ENCODE measurements at regions not wholly inside any gene's neighbourhood (a gene's known extent, or its start where the extent isn't known, plus 50 kb on each side); places are given as distances from the start of the nearest gene placed in this dataset.

DNA sequence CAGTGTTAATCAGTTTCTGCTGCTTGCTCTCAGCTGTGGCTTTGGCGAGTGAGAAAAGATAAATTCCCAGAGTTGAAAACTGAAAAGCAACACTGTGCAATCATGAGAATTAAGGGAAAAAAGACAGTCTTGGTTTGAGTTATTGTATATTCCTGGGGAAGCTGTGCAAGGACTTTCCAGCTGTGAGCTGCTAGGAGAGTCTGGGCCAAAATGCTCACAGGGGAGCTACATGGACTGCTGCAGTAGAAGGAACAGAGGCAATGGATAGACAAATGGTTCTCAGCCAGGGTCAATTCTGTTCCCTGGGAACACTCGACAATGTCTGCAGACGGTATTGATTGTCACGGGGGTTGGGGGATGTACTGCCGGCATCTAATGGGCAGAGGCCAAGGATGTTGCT is 102.0 kb upstream of the ADAMTS18 start:
- Histone ChIP-seq H4K5ac (ENCODE audit: insufficient read length, low read depth, low read length) (no peak overlapping the region), H3K4me2 (ENCODE audit: insufficient read depth in 1 of 2, low read depth in 2 of 2, low read length in 2 of 2) (no peak overlapping the region), H3K4me3 (ENCODE audit: extremely low read depth in 1 of 4, insufficient read depth in 2 of 4, low read depth in 3 of 4, low read length in 4 of 4) (no peak overlapping the region), H3K36me3 (ENCODE audit: control insufficient read depth in 2 of 4, insufficient read depth in 4 of 4, low read length in 3 of 4) (no peaks in the 10 kb centered on the region), H3K23me2 (ENCODE audit: low read depth, low read length) (no peaks in the 10 kb centered on the region), H3K14ac (ENCODE audit: insufficient read length) (no peak overlapping the region), H2BK120ac (replicated peaks; ENCODE audit: low read depth, low read length) (no peak overlapping the region), H4K91ac (replicated peaks; ENCODE audit: insufficient read length, low read length) (no peak overlapping the region), H3K9ac (replicated peaks in 1 of 4; ENCODE audit: extremely low read depth in 1 of 4, low read depth in 3 of 4, low read length in 3 of 4) (no peak overlapping the region), H3K23ac (ENCODE audit: insufficient read length) (no peak overlapping the region), H3K27ac (ENCODE audit: low read depth, low read length) (no peak overlapping the region), H3K4me1 (replicated peaks in 1 of 4; ENCODE audit: control insufficient read depth in 3 of 4, insufficient read depth in 4 of 4, low read length in 3 of 4) (peaks cover 0 to 8% (median 4%) of the 10 kb centered on the region in 4 experiments; a peak in 2 of 7 replicates), H3K4ac (replicated peaks; ENCODE audit: insufficient read length, low read depth, low read length) (no peak overlapping the region), H3K79me1 (ENCODE audit: low read depth, low read length) (no peaks in the 10 kb centered on the region), H2BK12ac (ENCODE audit: low read depth, low read length) (no peak overlapping the region), H3K9me3 (ENCODE audit: insufficient read depth in 2 of 2, low read depth in 1 of 2, low read length in 1 of 2) (no peaks in the 10 kb centered on the region), H2BK20ac (ENCODE audit: low read length) (no peak overlapping the region), H3K27me3 (replicated peaks in 1 of 4; ENCODE audit: control insufficient read depth in 3 of 4, extremely low read depth in 1 of 4, insufficient read depth in 3 of 4, low read length in 3 of 4) (no peaks in the 10 kb centered on the region), H3K18ac (ENCODE audit: extremely low read depth, low read length) (no peak overlapping the region), H2BK5ac (ENCODE audit: low read depth, low read length) (no peak overlapping the region), H4K8ac (ENCODE audit: extremely low read depth, insufficient read depth, low read length) (no peak overlapping the region), H4K20me1 (replicated peaks in 1 of 2; ENCODE audit: control insufficient read depth in 1 of 2, insufficient read depth in 2 of 2, low read length in 2 of 2) (no peaks in the 10 kb centered on the region), H3K79me2 (ENCODE audit: control insufficient read depth in 1 of 2, insufficient read depth in 2 of 2, low read length in 2 of 2) (no peaks in the 10 kb centered on the region), H2AK5ac (ENCODE audit: low read depth, low read length) (no peak overlapping the region), H2AFZ (ENCODE audit: low read length) (no peak overlapping the region), H3K56ac (replicated peaks; ENCODE audit: insufficient read length, low read depth, low read length) (no peak overlapping the region), H2BK15ac (ENCODE audit: low read length) (no peak overlapping the region)
- DNase-seq (ENCODE audit: low read depth in 1 of 2, low spot score in 2 of 2) (no peak), FAIRE-seq (no peak)
- TF ChIP-seq RBBP5 (IDR thresholded peaks at IDR 0.05; ENCODE audit: borderline replicate concordance, low read depth, low read length) (no peak), PHF8 (conservative IDR thresholded peaks at IDR 0.05; ENCODE audit: low read depth, low read length) (no peak), SIX5 (IDR thresholded peaks at IDR 0.05; ENCODE audit: low read depth, low read length) (no peak), GTF2F1 (IDR thresholded peaks at IDR 0.05; ENCODE audit: borderline replicate concordance, low read depth, low read length) (no peak), CTBP2 (IDR thresholded peaks at IDR 0.05; ENCODE audit: borderline replicate concordance, insufficient read depth, insufficient read length, low read length) (no peak), TBP (IDR thresholded peaks at IDR 0.05; ENCODE audit: low read depth, low read length) (no peak)
- TF ChIP-seq, protein P1, sequence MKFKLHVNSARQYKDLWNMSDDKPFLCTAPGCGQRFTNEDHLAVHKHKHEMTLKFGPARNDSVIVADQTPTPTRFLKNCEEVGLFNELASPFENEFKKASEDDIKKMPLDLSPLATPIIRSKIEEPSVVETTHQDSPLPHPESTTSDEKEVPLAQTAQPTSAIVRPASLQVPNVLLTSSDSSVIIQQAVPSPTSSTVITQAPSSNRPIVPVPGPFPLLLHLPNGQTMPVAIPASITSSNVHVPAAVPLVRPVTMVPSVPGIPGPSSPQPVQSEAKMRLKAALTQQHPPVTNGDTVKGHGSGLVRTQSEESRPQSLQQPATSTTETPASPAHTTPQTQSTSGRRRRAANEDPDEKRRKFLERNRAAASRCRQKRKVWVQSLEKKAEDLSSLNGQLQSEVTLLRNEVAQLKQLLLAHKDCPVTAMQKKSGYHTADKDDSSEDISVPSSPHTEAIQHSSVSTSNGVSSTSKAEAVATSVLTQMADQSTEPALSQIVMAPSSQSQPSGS (IDR thresholded peaks at IDR 0.05; ENCODE audit: low read length): no peak
- ChIA-PET CTCF (ENCODE audit: partially characterized antibody) (interaction anchor here (1.6 kb wide), 2 partner anchors 12 to 46 kb away, joined by 4 to 6 read pairs; no protein-coding TSS in a partner anchor), POLR2A (ENCODE audit: partially characterized antibody) (no interaction called here)
- WGBS, 2 experiments (ENCODE audit: extremely low coverage in 1 of 2, insufficient coverage in 1 of 2, insufficient read length in 1 of 2, insufficient replicate concordance in 2 of 2, low coverage in 1 of 2, low lambda C conversion rate in 2 of 2, missing lambda C conversion rate in 1 of 2): 90% methylated on average over 5 of the region's 5 CpGs; no CpG with 5 or more reads in 1 of the 2 experiments

All from H1 (cell line).